ENCODE measurements at regions not wholly inside any gene's neighbourhood (a gene's known extent, or its start where the extent isn't known, plus 50 kb on each side); places are given as distances from the start of the nearest gene placed in this dataset.

GRCh38 chr3:73867524-73867923 lies 242.8 kb upstream of the PDZRN3 start:
- TF ChIP-seq POLR2A (IDR thresholded peaks at IDR 0.05) = no peak
- no peak for TF ChIP-seq CTCF (IDR thresholded peaks at IDR 0.05)

Measured in stomach (tissue), 4 donors.